ENCODE measurements at regions not wholly inside any gene's neighbourhood (a gene's known extent, or its start where the extent isn't known, plus 50 kb on each side); places are given as distances from the start of the nearest gene placed in this dataset.
"Not testable (repeated sequence)": the region's sequence is repeated elsewhere in the genome, so short reads cannot be mapped to it uniquely, and the experiment has no call there.

- H3K9me3 ChIP-seq (ENCODE audit: control insufficient read depth, low read length, poor library complexity, severe bottlenecking) = peaks cover 3% of the 10 kb centered on the region
- H3K36me3 Mint-ChIP-seq (ENCODE audit: low read depth) = no peaks in the 10 kb centered on the region
- ATAC-seq = no peak
- H3K4me3 Mint-ChIP-seq = no peak overlapping the region
- no peak for DNase-seq
- H3K4me1 Mint-ChIP-seq = peaks cover 3% of the 10 kb centered on the region
- H3K27ac Mint-ChIP-seq = no peak overlapping the region
- no peaks in the 10 kb centered on the region for H3K27me3 Mint-ChIP-seq
Observed at GRCh38 chr14:40365305-40365704, 933.1 kb upstream of the FBXO33 start.

DNA sequence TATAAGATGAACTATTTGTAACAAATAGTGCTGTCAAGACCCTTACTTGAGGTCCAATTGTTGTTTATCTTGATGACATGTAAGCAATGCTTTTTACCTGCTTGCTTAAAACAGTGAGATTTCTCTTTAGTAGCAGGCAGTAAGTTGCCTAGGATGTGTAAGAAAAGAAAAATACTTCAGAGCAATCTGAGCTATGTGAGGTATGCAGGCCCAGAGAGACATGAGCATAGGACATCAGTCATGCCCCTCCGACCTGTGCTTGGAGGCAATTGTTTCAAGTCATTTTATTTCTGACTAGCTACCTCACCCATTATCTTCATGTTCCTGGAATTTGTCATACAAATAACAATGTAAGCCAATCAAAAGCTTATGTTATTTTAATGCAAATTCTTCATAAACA is 930.6 kb upstream of the FBXO33 start:
- no peaks in the 10 kb centered on the region for H3K27me3 Mint-ChIP-seq
- ATAC-seq = no peak
- peaks cover 3% of the 10 kb centered on the region for H3K4me1 Mint-ChIP-seq
- no peak overlapping the region for H3K27ac Mint-ChIP-seq
- no peak for DNase-seq
- no peak overlapping the region for H3K4me3 Mint-ChIP-seq
- peaks cover 3% of the 10 kb centered on the region for H3K9me3 ChIP-seq (ENCODE audit: control insufficient read depth, low read length, poor library complexity, severe bottlenecking)
- no peaks in the 10 kb centered on the region for H3K36me3 Mint-ChIP-seq (ENCODE audit: low read depth)

DNA sequence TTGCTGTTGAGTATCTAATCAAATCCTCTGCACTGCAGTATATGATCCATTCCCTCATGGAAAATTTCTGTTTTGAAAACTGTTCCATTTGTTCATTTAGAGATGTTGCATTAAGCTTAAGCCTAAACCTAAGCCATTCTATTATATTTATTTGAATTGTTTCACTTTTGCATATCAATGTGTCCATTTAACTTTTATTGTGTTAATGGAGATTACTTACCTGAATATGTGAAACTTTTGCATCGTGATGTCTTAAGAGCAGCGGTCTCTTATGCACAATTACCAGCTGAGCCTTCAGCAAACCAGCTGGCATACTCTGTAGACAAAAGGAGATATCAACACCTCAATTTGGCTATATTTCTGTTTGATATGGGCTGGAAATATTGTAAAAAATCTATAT is 922.5 kb upstream of the FBXO33 start:
- Mint-ChIP-seq H3K36me3 (ENCODE audit: low read depth) (no peaks in the 10 kb centered on the region), H3K4me1 (no peaks in the 10 kb centered on the region), H3K27ac (no peak overlapping the region), H3K27me3 (no peaks in the 10 kb centered on the region), H3K4me3 (no peak overlapping the region)
- H3K9me3 ChIP-seq (ENCODE audit: control insufficient read depth, low read length, poor library complexity, severe bottlenecking) = no peaks in the 10 kb centered on the region
- no peak for ATAC-seq
- no peak for DNase-seq

GRCh38 chr14:40348104-40348503 is 915.9 kb upstream of the FBXO33 start:
- H3K9me3 ChIP-seq (ENCODE audit: control insufficient read depth, low read length, poor library complexity, severe bottlenecking); DNase-seq; H3K27ac Mint-ChIP-seq; H3K27me3 Mint-ChIP-seq; ATAC-seq; H3K36me3 Mint-ChIP-seq (ENCODE audit: low read depth); H3K4me1 Mint-ChIP-seq: not testable (repeated sequence)
- H3K4me3 Mint-ChIP-seq = peak overlapping the region; percentile 3

DNA sequence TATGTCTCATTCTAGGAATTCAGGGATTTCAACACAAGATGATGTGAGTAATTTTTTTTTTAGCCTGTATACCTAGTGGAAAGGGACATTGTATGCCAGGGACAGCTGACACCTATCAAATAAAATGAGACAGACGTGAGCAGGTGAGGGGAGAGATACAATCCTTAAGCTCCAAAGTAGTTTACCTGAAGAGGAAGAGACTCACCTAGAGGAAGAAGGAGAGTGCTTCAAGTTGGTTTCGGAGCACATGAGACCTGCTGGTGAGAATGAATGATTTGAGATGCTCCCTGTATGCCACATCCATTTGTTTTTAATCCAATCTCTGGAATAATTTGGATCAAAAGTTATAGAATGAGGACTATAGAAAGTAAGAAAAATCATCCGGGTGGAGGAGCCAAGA is 915.4 kb upstream of the FBXO33 start:
- Mint-ChIP-seq H3K4me1 (no peaks in the 10 kb centered on the region), H3K27me3 (no peaks in the 10 kb centered on the region), H3K4me3 (no peak overlapping the region), H3K27ac (no peak overlapping the region), H3K36me3 (ENCODE audit: low read depth) (no peaks in the 10 kb centered on the region)
- DNase-seq (no peak), ATAC-seq (no peak)
- no peaks in the 10 kb centered on the region for H3K9me3 ChIP-seq (ENCODE audit: control insufficient read depth, low read length, poor library complexity, severe bottlenecking)

- no peaks in the 10 kb centered on the region for H3K9me3 ChIP-seq (ENCODE audit: control insufficient read depth, low read length, poor library complexity, severe bottlenecking)
- Mint-ChIP-seq H3K27me3 (no peaks in the 10 kb centered on the region), H3K27ac (no peak overlapping the region), H3K4me3 (no peak overlapping the region), H3K36me3 (ENCODE audit: low read depth) (no peaks in the 10 kb centered on the region), H3K4me1 (no peaks in the 10 kb centered on the region)
- ATAC-seq (no peak), DNase-seq (no peak)
Observed at GRCh38 chr14:40346275-40346674, 914.0 kb upstream of the FBXO33 start.

DNA sequence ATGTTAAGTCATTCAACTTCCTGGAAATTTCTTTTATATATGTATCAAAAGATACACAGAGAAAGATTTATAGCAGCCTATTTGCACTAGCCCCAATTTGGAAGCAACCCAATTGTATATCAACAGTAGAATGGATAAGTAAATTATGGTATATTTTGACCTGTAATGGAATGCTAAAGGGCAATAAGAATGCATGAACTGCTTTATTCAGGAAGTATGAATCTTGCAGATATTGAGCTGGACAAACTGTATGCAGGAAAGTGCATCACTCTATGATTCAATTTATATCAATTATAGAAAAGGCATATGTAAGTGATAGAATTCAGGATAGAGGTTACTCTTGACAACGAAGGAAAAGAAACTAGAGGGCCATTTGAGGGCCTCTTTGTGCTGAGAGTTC is 913.1 kb upstream of the FBXO33 start:
- DNase-seq (no peak), ATAC-seq (no peak)
- H3K27me3 Mint-ChIP-seq = no peaks in the 10 kb centered on the region
- no peaks in the 10 kb centered on the region for H3K36me3 Mint-ChIP-seq (ENCODE audit: low read depth)
- no peaks in the 10 kb centered on the region for H3K4me1 Mint-ChIP-seq
- no peak overlapping the region for H3K27ac Mint-ChIP-seq
- no peak overlapping the region for H3K4me3 Mint-ChIP-seq
- H3K9me3 ChIP-seq (ENCODE audit: control insufficient read depth, low read length, poor library complexity, severe bottlenecking) = no peaks in the 10 kb centered on the region

DNA sequence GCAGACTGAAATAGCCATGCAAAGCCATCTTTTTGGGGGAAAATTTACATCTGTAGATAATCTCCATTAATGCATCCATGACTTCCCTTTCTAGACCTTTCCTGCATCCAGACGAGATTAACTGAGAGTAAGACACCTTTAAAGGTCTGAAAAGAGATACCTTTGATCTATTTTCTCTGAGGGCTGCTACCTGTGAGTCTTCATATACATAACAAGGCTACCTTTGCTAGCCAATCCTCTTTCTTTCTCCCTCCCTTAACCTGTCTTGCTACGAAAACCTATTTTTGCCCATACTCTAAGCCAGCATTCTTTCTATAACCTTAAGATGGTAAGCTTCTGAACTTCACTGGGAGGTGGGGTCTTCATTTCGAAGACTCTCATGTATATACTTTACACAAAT is 908.5 kb upstream of the FBXO33 start:
- Mint-ChIP-seq H3K36me3 (ENCODE audit: low read depth) (no peaks in the 10 kb centered on the region), H3K4me3 (no peak overlapping the region), H3K27ac (no peak overlapping the region), H3K27me3 (no peaks in the 10 kb centered on the region), H3K4me1 (no peaks in the 10 kb centered on the region)
- no peak for DNase-seq
- H3K9me3 ChIP-seq (ENCODE audit: control insufficient read depth, low read length, poor library complexity, severe bottlenecking) = no peaks in the 10 kb centered on the region
- ATAC-seq = no peak

GRCh38 chr14:40336846-40337245 is 904.6 kb upstream of the FBXO33 start:
- Mint-ChIP-seq H3K4me1 (no peaks in the 10 kb centered on the region), H3K4me3 (no peak overlapping the region), H3K27me3 (no peaks in the 10 kb centered on the region), H3K27ac (no peak overlapping the region), H3K36me3 (ENCODE audit: low read depth) (no peaks in the 10 kb centered on the region)
- no peaks in the 10 kb centered on the region for H3K9me3 ChIP-seq (ENCODE audit: control insufficient read depth, low read length, poor library complexity, severe bottlenecking)
- no peak for ATAC-seq
- no peak for DNase-seq

GRCh38 chr14:40326519-40326918 is 894.3 kb upstream of the FBXO33 start:
- H3K9me3 ChIP-seq (ENCODE audit: control insufficient read depth, low read length, poor library complexity, severe bottlenecking); H3K27me3 Mint-ChIP-seq; DNase-seq; H3K4me3 Mint-ChIP-seq; H3K36me3 Mint-ChIP-seq (ENCODE audit: low read depth); H3K27ac Mint-ChIP-seq; ATAC-seq; H3K4me1 Mint-ChIP-seq: not testable (repeated sequence)

DNA sequence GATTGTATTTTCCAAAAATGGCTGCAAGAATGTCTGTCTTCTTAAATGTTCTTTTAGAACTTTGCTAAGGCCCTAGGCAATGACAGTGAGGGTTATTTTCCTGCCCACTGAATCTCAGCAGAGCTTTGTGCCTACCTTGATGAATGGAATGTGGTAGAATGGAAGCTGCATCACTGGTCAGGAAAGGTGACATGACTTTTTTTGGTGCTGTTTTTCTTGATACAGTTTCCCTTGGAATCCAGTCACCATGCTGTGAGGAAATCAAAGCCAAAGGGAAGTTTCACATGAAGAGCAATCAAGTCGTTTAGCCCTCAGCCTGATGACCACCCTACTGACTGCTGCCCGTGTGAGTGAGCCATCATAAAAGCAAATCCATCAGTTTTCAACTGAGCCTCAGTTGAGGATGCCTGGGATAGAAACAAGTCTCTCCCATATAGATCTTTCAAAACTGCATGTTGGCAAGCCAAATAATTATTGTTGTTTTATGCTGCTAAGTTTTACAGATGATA is 886.0 kb upstream of the FBXO33 start:
- Mint-ChIP-seq H3K27ac (no peak overlapping the region), H3K27me3 (no peaks in the 10 kb centered on the region), H3K36me3 (ENCODE audit: low read depth) (no peaks in the 10 kb centered on the region), H3K4me1 (no peaks in the 10 kb centered on the region), H3K4me3 (no peak overlapping the region)
- no peak for DNase-seq
- ATAC-seq = no peak
- no peaks in the 10 kb centered on the region for H3K9me3 ChIP-seq (ENCODE audit: control insufficient read depth, low read length, poor library complexity, severe bottlenecking)

- Mint-ChIP-seq H3K4me3 (no peak overlapping the region), H3K27me3 (no peaks in the 10 kb centered on the region), H3K4me1 (no peaks in the 10 kb centered on the region), H3K27ac (no peak overlapping the region), H3K36me3 (ENCODE audit: low read depth) (no peaks in the 10 kb centered on the region)
- DNase-seq (no peak), ATAC-seq (no peak)
- H3K9me3 ChIP-seq (ENCODE audit: control insufficient read depth, low read length, poor library complexity, severe bottlenecking) = no peaks in the 10 kb centered on the region
Observed at GRCh38 chr14:40317690-40318089, 885.5 kb upstream of the FBXO33 start.

- DNase-seq (no peak), ATAC-seq (no peak)
- Mint-ChIP-seq H3K27ac (no peak overlapping the region), H3K36me3 (ENCODE audit: low read depth) (no peaks in the 10 kb centered on the region), H3K4me1 (no peaks in the 10 kb centered on the region), H3K27me3 (no peaks in the 10 kb centered on the region), H3K4me3 (no peak overlapping the region)
- H3K9me3 ChIP-seq (ENCODE audit: control insufficient read depth, low read length, poor library complexity, severe bottlenecking) = no peaks in the 10 kb centered on the region
Observed at GRCh38 chr14:40312296-40312695, 880.1 kb upstream of the FBXO33 start.

DNA sequence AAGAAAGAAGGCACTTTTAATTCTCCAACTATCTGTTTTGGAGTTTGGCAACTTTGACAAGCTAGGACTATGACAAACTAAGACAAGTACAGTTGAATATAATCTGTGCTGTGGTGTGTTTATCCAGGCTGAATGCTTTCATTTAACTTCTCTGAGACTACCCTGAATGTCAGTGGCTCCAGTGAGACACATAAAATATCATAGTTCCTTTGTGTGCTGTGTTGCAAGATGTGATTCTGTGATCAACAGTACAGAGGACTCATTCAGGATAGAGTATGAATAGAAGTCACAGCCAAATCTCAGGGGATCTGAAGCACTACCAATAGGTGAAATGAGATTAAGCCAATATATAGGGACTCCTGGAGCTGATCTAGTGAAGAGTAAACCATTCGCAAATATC is 876.9 kb upstream of the FBXO33 start:
- Mint-ChIP-seq H3K27me3 (no peaks in the 10 kb centered on the region), H3K4me3 (no peak overlapping the region), H3K4me1 (no peaks in the 10 kb centered on the region), H3K27ac (no peak overlapping the region), H3K36me3 (ENCODE audit: low read depth) (no peaks in the 10 kb centered on the region)
- no peak for DNase-seq
- no peak for ATAC-seq
- H3K9me3 ChIP-seq (ENCODE audit: control insufficient read depth, low read length, poor library complexity, severe bottlenecking) = no peaks in the 10 kb centered on the region

GRCh38 chr14:40308240-40308639 is 876.0 kb upstream of the FBXO33 start:
- ATAC-seq (no peak), DNase-seq (no peak)
- no peak overlapping the region for H3K4me3 Mint-ChIP-seq
- H3K36me3 Mint-ChIP-seq (ENCODE audit: low read depth) = no peaks in the 10 kb centered on the region
- no peaks in the 10 kb centered on the region for H3K4me1 Mint-ChIP-seq
- no peaks in the 10 kb centered on the region for H3K9me3 ChIP-seq (ENCODE audit: control insufficient read depth, low read length, poor library complexity, severe bottlenecking)
- H3K27ac Mint-ChIP-seq = no peak overlapping the region
- no peaks in the 10 kb centered on the region for H3K27me3 Mint-ChIP-seq
